ENCODE measurements at regions not wholly inside any gene's neighbourhood (a gene's known extent, or its start where the extent isn't known, plus 50 kb on each side); places are given as distances from the start of the nearest gene placed in this dataset.

GRCh38 chr18:64993695-64994094 is 757.1 kb upstream of the CDH7 start:
- no peak overlapping the region for H3K4me3 Mint-ChIP-seq
- H3K4me1 Mint-ChIP-seq = no peaks in the 10 kb centered on the region
- peaks cover 5% of the 10 kb centered on the region for H3K9me3 Mint-ChIP-seq
- H3K36me3 Mint-ChIP-seq = no peaks in the 10 kb centered on the region
- H3K27ac Mint-ChIP-seq = no peak overlapping the region
- no peaks in the 10 kb centered on the region for H3K27me3 Mint-ChIP-seq

- no peaks in the 10 kb centered on the region for H3K36me3 Mint-ChIP-seq
- H3K4me1 Mint-ChIP-seq = no peaks in the 10 kb centered on the region
- H3K9me3 Mint-ChIP-seq = peaks cover 5% of the 10 kb centered on the region
- no peak overlapping the region for H3K4me3 Mint-ChIP-seq
- H3K27me3 Mint-ChIP-seq = no peaks in the 10 kb centered on the region
- H3K27ac Mint-ChIP-seq = no peak overlapping the region
These were observed 758.2 kb upstream of the CDH7 start for GRCh38 chr18:64992654-64993053.

- Mint-ChIP-seq H3K9me3 (peaks cover 9% of the 10 kb centered on the region), H3K27me3 (no peaks in the 10 kb centered on the region), H3K4me1 (no peaks in the 10 kb centered on the region), H3K4me3 (no peak overlapping the region), H3K27ac (no peak overlapping the region), H3K36me3 (no peaks in the 10 kb centered on the region)
These were observed 759.7 kb upstream of the CDH7 start for GRCh38 chr18:64991102-64991501.

GRCh38 chr18:64986906-64987495 is 763.8 kb upstream of the CDH7 start:
- peaks cover 10% of the 10 kb centered on the region for H3K9me3 Mint-ChIP-seq
- no peak overlapping the region for H3K27ac Mint-ChIP-seq
- no peak overlapping the region for H3K4me3 Mint-ChIP-seq
- no peaks in the 10 kb centered on the region for H3K27me3 Mint-ChIP-seq
- no peaks in the 10 kb centered on the region for H3K36me3 Mint-ChIP-seq
- H3K4me1 Mint-ChIP-seq = no peaks in the 10 kb centered on the region

- H3K4me3 Mint-ChIP-seq = no peak overlapping the region
- H3K9me3 Mint-ChIP-seq = peaks cover 5% of the 10 kb centered on the region
- no peaks in the 10 kb centered on the region for H3K27me3 Mint-ChIP-seq
These were observed 767.1 kb upstream of the CDH7 start for GRCh38 chr18:64983497-64984238.

GRCh38 chr18:64982414-64983055 is 768.3 kb upstream of the CDH7 start:
- Mint-ChIP-seq H3K36me3 (no peaks in the 10 kb centered on the region), H3K27ac (no peak overlapping the region), H3K4me3 (no peak overlapping the region), H3K9me3 (peaks cover 5% of the 10 kb centered on the region), H3K27me3 (no peaks in the 10 kb centered on the region), H3K4me1 (no peaks in the 10 kb centered on the region)

More at GRCh38 chr18:64983497-64984238, 767.1 kb upstream of the CDH7 start:
- H3K27ac Mint-ChIP-seq = no peak overlapping the region
- no peaks in the 10 kb centered on the region for H3K4me1 Mint-ChIP-seq
- H3K36me3 Mint-ChIP-seq = no peaks in the 10 kb centered on the region

GRCh38 chr18:64981915-64982314 is 768.9 kb upstream of the CDH7 start:
- Mint-ChIP-seq H3K27ac (no peak overlapping the region), H3K4me3 (no peak overlapping the region), H3K4me1 (no peaks in the 10 kb centered on the region), H3K9me3 (peaks cover 6% of the 10 kb centered on the region), H3K27me3 (no peaks in the 10 kb centered on the region), H3K36me3 (no peaks in the 10 kb centered on the region)

GRCh38 chr18:64979791-64980190 is 771.0 kb upstream of the CDH7 start:
- Mint-ChIP-seq H3K4me3 (no peak overlapping the region), H3K9me3 (peaks cover 7% of the 10 kb centered on the region), H3K4me1 (no peaks in the 10 kb centered on the region), H3K27ac (no peak overlapping the region), H3K36me3 (no peaks in the 10 kb centered on the region), H3K27me3 (no peaks in the 10 kb centered on the region)

GRCh38 chr18:64974391-64975125 is 776.3 kb upstream of the CDH7 start:
- H3K36me3 Mint-ChIP-seq = no peaks in the 10 kb centered on the region
- H3K27ac Mint-ChIP-seq = no peak overlapping the region
- H3K27me3 Mint-ChIP-seq = no peaks in the 10 kb centered on the region
- H3K4me3 Mint-ChIP-seq = no peak overlapping the region
- H3K9me3 Mint-ChIP-seq = peaks cover 13% of the 10 kb centered on the region
- no peaks in the 10 kb centered on the region for H3K4me1 Mint-ChIP-seq

GRCh38 chr18:64972545-64972944 is 778.3 kb upstream of the CDH7 start:
- Mint-ChIP-seq H3K36me3 (no peaks in the 10 kb centered on the region), H3K4me3 (no peak overlapping the region), H3K27me3 (no peaks in the 10 kb centered on the region), H3K9me3 (peaks cover 13% of the 10 kb centered on the region), H3K27ac (no peak overlapping the region), H3K4me1 (no peaks in the 10 kb centered on the region)

GRCh38 chr18:64966667-64967066 is 784.1 kb upstream of the CDH7 start:
- H3K36me3 Mint-ChIP-seq = no peaks in the 10 kb centered on the region
- no peak overlapping the region for H3K4me3 Mint-ChIP-seq
- H3K27me3 Mint-ChIP-seq = no peaks in the 10 kb centered on the region
- no peak overlapping the region for H3K27ac Mint-ChIP-seq
- peaks cover 4% of the 10 kb centered on the region for H3K9me3 Mint-ChIP-seq
- H3K4me1 Mint-ChIP-seq = no peaks in the 10 kb centered on the region

GRCh38 chr18:64956465-64956864 is 794.3 kb upstream of the CDH7 start:
- Mint-ChIP-seq H3K36me3 (no peaks in the 10 kb centered on the region), H3K27me3 (no peaks in the 10 kb centered on the region), H3K4me1 (no peaks in the 10 kb centered on the region), H3K9me3 (peaks cover 4% of the 10 kb centered on the region), H3K4me3 (no peak overlapping the region), H3K27ac (no peak overlapping the region)

- no peak overlapping the region for H3K4me3 Mint-ChIP-seq
- no peaks in the 10 kb centered on the region for H3K27me3 Mint-ChIP-seq
- no peaks in the 10 kb centered on the region for H3K36me3 Mint-ChIP-seq
- H3K4me1 Mint-ChIP-seq = no peaks in the 10 kb centered on the region
- H3K27ac Mint-ChIP-seq = no peak overlapping the region
- H3K9me3 Mint-ChIP-seq = peaks cover 14% of the 10 kb centered on the region
These were observed 800.9 kb upstream of the CDH7 start for GRCh38 chr18:64949885-64950284.

- no peaks in the 10 kb centered on the region for H3K36me3 Mint-ChIP-seq
- no peaks in the 10 kb centered on the region for H3K27me3 Mint-ChIP-seq
- H3K27ac Mint-ChIP-seq = no peak overlapping the region
- no peak overlapping the region for H3K4me3 Mint-ChIP-seq
- no peaks in the 10 kb centered on the region for H3K4me1 Mint-ChIP-seq
- H3K9me3 Mint-ChIP-seq = no peaks in the 10 kb centered on the region
These were observed 787.8 kb upstream of the LINC00305 start for GRCh38 chr18:64936671-64937070.

- Mint-ChIP-seq H3K27me3 (no peaks in the 10 kb centered on the region), H3K4me3 (no peak overlapping the region), H3K27ac (no peak overlapping the region), H3K4me1 (no peaks in the 10 kb centered on the region), H3K36me3 (no peaks in the 10 kb centered on the region), H3K9me3 (no peaks in the 10 kb centered on the region)
These were observed 780.1 kb upstream of the LINC00305 start for GRCh38 chr18:64929036-64929435.
